BE2C (cell line): ENCODE measurements at regions not wholly inside any gene's neighbourhood (a gene's known extent, or its start where the extent isn't known, plus 50 kb on each side); places are given as distances from the start of the nearest gene placed in this dataset.

Experiments used
- DNase-seq: peaks from one replicate; pipeline ENCODE4 v3.0.0-alpha.2; 2020
- H3K27me3 ChIP-seq: fragments of 250-450 bp; sonication (Bioruptor Pico); 2 replicates; pipeline ENCODE4 v1.5.1; 2020; ENCODE audit warnings: mild to moderate bottlenecking
- H3K36me3 ChIP-seq: fragments of 250-450 bp; sonication (Bioruptor Pico); 2 replicates; pipeline ENCODE4 v1.5.1; 2020; ENCODE audit warnings: mild to moderate bottlenecking
- H3K4me1 ChIP-seq: fragments of 250-450 bp; sonication (Bioruptor Pico); 2 replicates; pipeline ENCODE4 v1.5.1; 2020
- H3K4me3 ChIP-seq: 2 replicates; pipeline ENCODE4 v1.5.1; 2011; ENCODE audit warnings: low read depth, low read length
- H3K9me3 ChIP-seq: fragments of 250-450 bp; sonication (Bioruptor Pico); 2 replicates; pipeline ENCODE4 v1.5.1; 2020
- TF ChIP-seq, protein P1 (sequence below): IDR thresholded peaks from 2 replicates; pipeline ENCODE4 v1.5.1; 2012; ENCODE audit warnings: mild to moderate bottlenecking, low read depth, low read length

GRCh38 chr9:134214386-134214765 is 50.0 kb upstream of the RNU6ATAC start:
- TF ChIP-seq, protein P1, sequence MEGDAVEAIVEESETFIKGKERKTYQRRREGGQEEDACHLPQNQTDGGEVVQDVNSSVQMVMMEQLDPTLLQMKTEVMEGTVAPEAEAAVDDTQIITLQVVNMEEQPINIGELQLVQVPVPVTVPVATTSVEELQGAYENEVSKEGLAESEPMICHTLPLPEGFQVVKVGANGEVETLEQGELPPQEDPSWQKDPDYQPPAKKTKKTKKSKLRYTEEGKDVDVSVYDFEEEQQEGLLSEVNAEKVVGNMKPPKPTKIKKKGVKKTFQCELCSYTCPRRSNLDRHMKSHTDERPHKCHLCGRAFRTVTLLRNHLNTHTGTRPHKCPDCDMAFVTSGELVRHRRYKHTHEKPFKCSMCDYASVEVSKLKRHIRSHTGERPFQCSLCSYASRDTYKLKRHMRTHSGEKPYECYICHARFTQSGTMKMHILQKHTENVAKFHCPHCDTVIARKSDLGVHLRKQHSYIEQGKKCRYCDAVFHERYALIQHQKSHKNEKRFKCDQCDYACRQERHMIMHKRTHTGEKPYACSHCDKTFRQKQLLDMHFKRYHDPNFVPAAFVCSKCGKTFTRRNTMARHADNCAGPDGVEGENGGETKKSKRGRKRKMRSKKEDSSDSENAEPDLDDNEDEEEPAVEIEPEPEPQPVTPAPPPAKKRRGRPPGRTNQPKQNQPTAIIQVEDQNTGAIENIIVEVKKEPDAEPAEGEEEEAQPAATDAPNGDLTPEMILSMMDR, result no peak
- Histone ChIP-seq H3K27me3 (no peaks in the 10 kb centered on the region), H3K4me1 (no peaks in the 10 kb centered on the region; the same call in 1 of the 2 replicates), H3K4me3 (no peak overlapping the region), H3K36me3 (no peaks in the 10 kb centered on the region), H3K9me3 (0 out of 2 replicates have a peak, but pooled peaks cover 2% of the 10 kb centered on the region)
- no peak for DNase-seq

- TF ChIP-seq, protein P1, result no peak
- no peak overlapping the region for H3K4me3 ChIP-seq
- H3K9me3 ChIP-seq, result 0 out of 2 replicates have a peak, but pooled peaks cover 2% of the 10 kb centered on the region
- H3K4me1 ChIP-seq, result no peaks in the 10 kb centered on the region; the same call in 1 of the 2 replicates
- no peaks in the 10 kb centered on the region for H3K27me3 ChIP-seq
- DNase-seq, result no peak
- H3K36me3 ChIP-seq, result no peaks in the 10 kb centered on the region
Measured at GRCh38 chr9:134214766-134215419, 50.5 kb upstream of the RNU6ATAC start.

DNA sequence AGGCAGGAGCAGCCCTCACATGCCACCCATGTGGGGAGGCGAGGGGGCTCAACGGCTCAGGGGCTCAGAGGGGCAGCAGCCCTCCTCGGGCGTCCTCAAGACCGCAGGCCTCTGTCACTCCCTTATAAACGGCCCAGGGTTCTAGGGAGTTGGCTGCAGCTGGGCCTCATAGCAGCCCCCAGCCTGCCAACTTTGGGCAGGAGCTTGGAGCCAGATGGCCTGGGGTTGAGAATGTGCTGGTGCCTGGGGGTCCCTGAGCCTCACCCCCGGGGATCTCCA is 51.0 kb upstream of the RNU6ATAC start:
- no peaks in the 10 kb centered on the region for H3K36me3 ChIP-seq
- H3K4me1 ChIP-seq, result no peaks in the 10 kb centered on the region; the same call in 1 of the 2 replicates
- 0 out of 2 replicates have a peak, but pooled peaks cover 2% of the 10 kb centered on the region for H3K9me3 ChIP-seq
- no peak overlapping the region for H3K4me3 ChIP-seq
- DNase-seq, result no peak
- H3K27me3 ChIP-seq, result no peaks in the 10 kb centered on the region
- TF ChIP-seq, protein P1, result no peak

DNA sequence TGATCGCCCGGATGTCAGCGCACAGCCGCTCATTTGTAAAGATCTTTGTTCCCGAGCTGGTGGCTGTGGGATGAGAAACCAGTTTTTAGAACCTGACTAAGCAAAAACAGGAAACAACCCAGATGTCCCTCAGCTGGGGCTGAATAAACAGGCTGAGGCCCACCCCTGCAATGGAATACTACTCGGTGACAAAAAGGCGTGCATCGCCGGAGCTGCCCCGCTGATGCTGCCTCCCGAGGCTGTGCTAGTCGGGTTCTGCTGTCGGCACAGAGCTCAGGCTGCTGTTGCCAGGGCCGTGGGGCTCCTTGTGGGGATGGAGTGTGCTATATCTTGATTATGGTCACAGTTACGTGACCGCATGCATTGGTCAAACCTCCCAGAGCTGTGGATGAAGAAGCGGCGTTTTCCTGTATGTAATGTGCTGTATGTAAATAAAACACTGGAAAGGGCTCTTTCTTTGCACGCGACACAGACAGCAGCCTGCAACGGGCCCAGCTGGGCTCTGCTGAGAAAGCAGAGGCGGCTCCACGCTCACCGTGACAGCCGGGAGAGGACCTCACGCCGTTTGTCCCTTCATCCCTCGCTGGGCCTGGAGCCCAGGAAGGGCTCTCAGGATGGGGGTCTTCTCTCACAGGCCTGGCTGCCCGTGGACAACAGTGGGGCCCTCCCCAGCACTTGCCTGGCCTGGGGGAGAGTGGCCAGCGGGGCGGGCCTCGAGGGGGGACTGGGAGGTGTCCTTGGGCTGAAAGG is 51.5 kb upstream of the RNU6ATAC start:
- no peaks in the 10 kb centered on the region; the same call in 1 of the 2 replicates for H3K4me1 ChIP-seq
- DNase-seq, result no peak

DNA sequence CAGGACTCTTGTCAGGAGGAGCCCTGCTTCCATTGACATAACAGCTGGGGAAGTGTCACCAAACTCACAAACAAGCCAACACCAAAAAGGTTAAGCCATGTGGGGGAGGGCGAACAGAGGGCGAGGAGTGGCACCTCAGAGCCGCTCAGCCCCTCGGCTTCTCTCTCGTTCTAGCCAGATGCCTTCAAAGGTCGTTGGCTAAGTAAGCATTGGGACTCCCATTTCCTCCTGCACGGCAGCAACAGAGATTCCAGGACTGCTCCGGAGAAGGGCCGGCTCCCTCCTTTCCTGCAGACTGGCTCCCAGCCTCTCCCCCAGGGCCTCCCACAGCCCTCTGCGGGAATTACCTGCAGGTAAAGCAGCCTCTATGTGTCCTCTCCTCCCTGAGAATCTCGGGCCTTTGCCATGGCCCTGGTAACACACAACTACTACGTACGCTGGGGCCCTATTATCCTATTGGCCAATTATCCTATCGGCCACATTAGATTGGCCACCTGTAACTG is 52.1 kb upstream of the RNU6ATAC start:
- Histone ChIP-seq H3K4me1 (no peaks in the 10 kb centered on the region; the same call in 1 of the 2 replicates), H3K9me3 (0 out of 2 replicates have a peak, but pooled peaks cover 2% of the 10 kb centered on the region), H3K27me3 (no peaks in the 10 kb centered on the region), H3K36me3 (no peaks in the 10 kb centered on the region), H3K4me3 (no peak overlapping the region)
- TF ChIP-seq, protein P1, result no peak
- no peak for DNase-seq

More for the DNA sequence above, 51.5 kb upstream of the RNU6ATAC start:
- TF ChIP-seq, protein P1, result no peak
- Histone ChIP-seq H3K36me3 (no peaks in the 10 kb centered on the region), H3K27me3 (no peaks in the 10 kb centered on the region), H3K4me3 (no peak overlapping the region), H3K9me3 (0 out of 2 replicates have a peak, but pooled peaks cover 2% of the 10 kb centered on the region)

- no peaks in the 10 kb centered on the region for H3K36me3 ChIP-seq
- H3K9me3 ChIP-seq, result 0 out of 2 replicates have a peak, but pooled peaks cover 2% of the 10 kb centered on the region
- TF ChIP-seq, protein P1, result no peak
- H3K27me3 ChIP-seq, result no peaks in the 10 kb centered on the region
- DNase-seq, result no peak
- H3K4me3 ChIP-seq, result no peak overlapping the region
- H3K4me1 ChIP-seq, result no peaks in the 10 kb centered on the region; the same call in 1 of the 2 replicates
Measured at GRCh38 chr9:134216961-134217360, 52.6 kb upstream of the RNU6ATAC start.
